ENCODE measurements at regions not wholly inside any gene's neighbourhood (a gene's known extent, or its start where the extent isn't known, plus 50 kb on each side); places are given as distances from the start of the nearest gene placed in this dataset.

DNA sequence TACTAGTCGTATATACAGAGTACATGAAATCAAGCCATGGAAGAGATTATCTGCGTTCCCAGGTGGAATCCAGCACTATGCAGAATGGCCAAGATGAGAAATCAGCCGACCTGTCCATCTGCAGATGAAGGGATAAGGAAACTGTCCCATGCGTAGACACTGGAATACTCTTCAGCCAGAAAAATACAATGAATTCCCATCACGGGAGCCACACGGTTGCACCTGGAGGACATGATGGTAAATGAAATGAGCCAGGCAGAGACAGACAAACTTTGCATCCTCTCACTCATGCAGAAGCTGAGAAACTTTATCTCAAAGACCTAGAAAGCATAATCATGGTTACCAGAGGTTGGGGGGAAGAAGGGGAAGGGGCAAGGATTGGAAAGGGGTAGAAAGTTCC, 111.9 kb upstream of the TOP3B start:
- DNase-seq (ENCODE audit: low read depth in 2 of 2) = no peak

DNA sequence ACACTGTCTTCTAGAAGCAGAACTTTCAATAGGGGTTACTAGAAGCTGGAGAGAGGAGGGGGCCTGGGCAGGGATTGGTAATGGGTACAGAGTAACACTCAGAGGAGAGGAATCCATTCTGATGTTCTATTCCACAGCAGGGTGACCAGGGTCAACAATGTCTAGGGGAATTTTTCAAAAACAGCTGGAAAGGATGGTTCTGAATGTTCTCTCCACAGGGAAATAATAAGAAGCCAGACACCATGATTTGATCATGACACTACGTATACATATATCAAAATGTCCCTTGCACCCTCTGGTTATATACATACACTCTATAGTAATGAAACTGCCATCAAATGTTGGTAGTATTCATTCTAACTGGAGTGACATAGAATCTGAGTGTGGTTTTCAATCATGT, 111.2 kb upstream of the TOP3B start:
- DNase-seq (ENCODE audit: low read depth in 2 of 2) = no peak

DNA sequence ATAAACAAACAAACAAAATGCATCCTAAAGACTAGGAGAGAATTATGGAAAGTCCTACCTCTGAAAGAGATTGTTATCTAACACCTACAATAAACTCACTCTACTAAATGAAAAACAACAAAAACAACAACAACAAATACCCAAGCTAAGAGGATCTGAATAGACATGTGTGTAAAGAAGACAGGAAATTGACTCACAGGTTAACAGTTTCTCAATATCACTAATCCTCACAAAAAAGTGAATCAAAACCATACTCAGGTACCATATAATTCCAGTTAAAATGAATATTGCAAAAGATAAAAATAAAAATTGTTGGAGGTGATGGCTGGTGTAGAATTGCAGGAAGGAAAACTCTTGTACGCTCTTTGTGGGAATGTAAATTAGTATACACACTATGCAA, 110.4 kb upstream of the TOP3B start:
- DNase-seq (ENCODE audit: low read depth in 2 of 2) = no peak

GRCh38 chr22:22092101-22092500, 109.5 kb upstream of the TOP3B start:
- DNase-seq (ENCODE audit: low read depth in 2 of 2) = no peak

- DNase-seq (ENCODE audit: low read depth in 2 of 2) = no peak
Measured at GRCh38 chr22:22091400-22091878, 108.9 kb upstream of the TOP3B start.

- DNase-seq (ENCODE audit: low read depth in 2 of 2) = no peak
Measured at GRCh38 chr22:22090650-22091399, 108.2 kb upstream of the TOP3B start.

GRCh38 chr22:22089459-22090308, 107.1 kb upstream of the TOP3B start:
- no peak for DNase-seq (ENCODE audit: low read depth in 2 of 2)

- no peak for DNase-seq (ENCODE audit: low read depth in 2 of 2)
Measured at GRCh38 chr22:22088658-22089458, 106.3 kb upstream of the TOP3B start.

GRCh38 chr22:22087854-22088657, 105.5 kb upstream of the TOP3B start:
- DNase-seq (ENCODE audit: low read depth in 2 of 2) = no peak

DNA sequence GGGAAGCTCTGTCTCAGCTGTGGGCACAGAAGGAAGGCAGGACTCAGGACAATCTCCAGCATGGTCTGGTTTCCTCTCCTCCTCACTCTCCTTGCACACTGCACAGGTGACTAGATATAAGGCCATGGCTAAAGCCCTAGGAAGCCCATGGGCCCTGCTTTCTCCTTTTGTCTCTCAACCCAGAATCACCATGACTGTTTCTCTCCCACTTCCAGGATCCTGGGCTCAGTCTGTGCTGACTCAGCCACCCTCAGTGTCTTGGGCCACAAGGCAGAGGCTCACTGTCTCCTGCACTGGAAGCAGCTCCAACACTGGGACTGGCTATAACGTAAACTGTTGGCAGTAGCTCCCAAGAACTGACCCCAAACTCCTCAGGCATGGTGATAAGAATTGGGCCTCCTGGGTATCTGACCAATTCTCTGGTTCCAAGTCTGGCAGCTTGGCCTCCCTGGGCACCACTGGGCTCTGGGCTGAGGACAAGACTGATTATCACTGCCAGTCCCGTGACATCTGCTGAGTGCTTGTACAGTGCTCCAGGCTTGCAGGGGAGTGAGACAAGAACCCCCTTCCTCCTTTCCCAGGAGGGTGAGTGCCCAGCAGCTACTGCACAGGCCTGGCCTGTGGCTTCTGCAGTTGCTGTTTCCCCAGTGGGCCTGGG, 104.0 kb upstream of the TOP3B start:
- no peak for DNase-seq (ENCODE audit: low read depth in 2 of 2)

- no peak for DNase-seq (ENCODE audit: low read depth in 2 of 2)
Measured at GRCh38 chr22:22085702-22086500, 103.3 kb upstream of the TOP3B start.

GRCh38 chr22:22084089-22084711, 101.6 kb upstream of the TOP3B start:
- DNase-seq (ENCODE audit: low read depth in 2 of 2) = no peak

GRCh38 chr22:22082960-22083359, 100.4 kb upstream of the TOP3B start:
- DNase-seq (ENCODE audit: low read depth in 2 of 2) = no peak

- DNase-seq (ENCODE audit: low read depth in 2 of 2) = no peak
Measured at GRCh38 chr22:22082229-22082835, 99.7 kb upstream of the TOP3B start.

DNA sequence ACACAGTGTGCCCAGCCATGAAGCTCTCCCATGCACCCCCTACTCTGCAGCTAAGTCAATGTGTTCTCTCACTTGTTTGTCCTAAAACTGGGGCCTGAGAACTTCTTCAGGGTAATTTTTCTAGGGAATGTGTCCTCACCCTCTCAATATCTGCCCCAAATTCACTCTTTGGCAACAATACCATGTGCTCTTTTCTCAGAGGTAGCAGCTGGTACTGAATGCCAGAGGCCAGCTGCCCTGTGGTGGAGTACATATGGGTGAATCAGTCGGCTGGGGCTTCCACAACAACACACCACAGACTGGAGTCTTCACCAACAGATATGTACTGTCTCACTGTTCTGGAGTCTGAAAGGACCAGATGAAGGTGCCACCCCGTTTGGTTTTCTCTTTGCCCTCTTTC, 97.7 kb upstream of the TOP3B start:
- DNase-seq (ENCODE audit: low read depth in 2 of 2) = no peak

DNA sequence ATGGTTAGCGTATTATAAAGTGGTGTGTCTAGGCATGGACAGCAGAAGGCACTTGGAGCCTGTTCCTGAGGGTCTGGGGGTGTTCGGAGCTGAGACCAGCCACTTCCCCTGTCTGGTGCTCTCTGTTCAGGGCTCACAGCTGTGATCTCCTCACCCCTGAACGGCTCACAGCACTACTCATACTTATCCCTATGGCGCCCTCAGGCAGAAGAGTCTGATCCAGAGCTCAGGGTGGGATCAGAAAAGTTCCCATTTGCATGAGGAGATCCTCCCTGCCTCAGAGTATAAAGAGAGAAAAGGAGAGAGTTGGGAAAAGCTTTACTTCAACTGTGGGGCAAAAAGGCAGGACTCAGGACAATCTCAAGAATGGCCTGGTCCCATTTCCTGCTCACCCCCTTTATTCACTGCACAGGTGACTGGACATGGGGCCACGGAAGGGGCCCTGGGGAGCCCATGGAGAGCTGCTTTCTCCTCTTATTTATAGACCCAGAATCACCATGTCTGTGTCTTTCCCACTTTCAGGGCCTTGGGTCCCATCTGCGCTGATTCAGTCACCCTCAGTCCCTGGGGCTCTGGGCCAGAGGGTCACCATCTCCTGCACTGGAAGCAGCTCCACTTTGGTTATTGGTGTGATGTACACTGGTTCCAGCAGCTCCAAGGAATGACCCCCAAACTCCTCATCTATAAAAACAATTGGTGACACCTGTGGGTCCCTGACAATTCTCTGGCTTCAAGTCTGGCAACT, 97.0 kb upstream of the TOP3B start:
- no peak for DNase-seq (ENCODE audit: low read depth in 2 of 2)

- no peak for DNase-seq (ENCODE audit: low read depth in 2 of 2)
Measured at GRCh38 chr22:22078329-22078728, 95.7 kb upstream of the TOP3B start.

GRCh38 chr22:22076932-22077703, 94.5 kb upstream of the TOP3B start:
- no peak for DNase-seq (ENCODE audit: low read depth in 2 of 2)

Measured in stimulated activated CD8-positive, alpha-beta memory T cell treated with anti-CD3 and anti-CD28 coated beads, Interleukin-2, amount 100 ng/mL, for 48 hours (primary cell).